IMR-90 (cell line): ENCODE measurements at regions not wholly inside any gene's neighbourhood (a gene's known extent, or its start where the extent isn't known, plus 50 kb on each side); places are given as distances from the start of the nearest gene placed in this dataset.

Source experiments
- ATAC-seq: fragments of 200-7000 bp; cut with Tn5 transposase; 2 replicates; pipeline ENCODE4 v1.9.1; 2020; ENCODE audit warnings: low read depth, mild to moderate bottlenecking, moderate library complexity
- BruUV-seq: library from RNA; stranded (reverse); fragments of 400-500 nt; replicated peaks from 2 replicates; lab custom pipeline; 2021; lab: Mats Ljungman, UMichigan
- CTCF ChIA-PET: fragments of 300-600 bp; formaldehyde crosslinking; extraction: SDS; loops from one replicate; lab custom pipeline; 2021; ENCODE audit warnings: antibody characterized with exemption; lab: Yijun Ruan, JAX
- POLR2A ChIA-PET: fragments of 300-600 bp; sonication (Branson Sonifier 250); formaldehyde crosslinking; loops from one replicate; lab custom pipeline; 2022; ENCODE audit warnings: antibody characterized with exemption; ENCODE audit not compliant: unreplicated experiment; lab: Charles Lee
- DNase-seq: peaks from one replicate; pipeline ENCODE4 v3.0.0; 2013
- H2AFZ ChIP-seq: replicated peaks from 2 replicates; pipeline ENCODE3; 2013; ENCODE audit warnings: low read length, mild to moderate bottlenecking; ENCODE audit not compliant: poor library complexity
- H2AK5ac ChIP-seq: 2 replicates; pipeline ENCODE4 v1.6.1; 2013; ENCODE audit warnings: low read depth, low read length, inconsistent platforms
- H2AK9ac ChIP-seq: replicated peaks from 2 replicates; pipeline ENCODE3; 2013; ENCODE audit warnings: mild to moderate bottlenecking, low read depth, low read length, moderate library complexity; ENCODE audit not compliant: poor library complexity
- H2BK120ac ChIP-seq: 2 replicates; pipeline ENCODE4 v1.6.1; 2013; ENCODE audit warnings: low read depth, low read length, inconsistent platforms
- H2BK15ac ChIP-seq: 3 replicates; pipeline ENCODE4 v1.6.1; 2013; ENCODE audit warnings: low read depth, low read length, inconsistent platforms
- H2BK20ac ChIP-seq: 2 replicates; pipeline ENCODE4 v1.6.1; 2013; ENCODE audit warnings: low read depth, mild to moderate bottlenecking, inconsistent platforms, low read length, moderate library complexity
- H2BK5ac ChIP-seq: 2 replicates; pipeline ENCODE4 v1.6.1; 2013; ENCODE audit warnings: mild to moderate bottlenecking, low read depth, low read length, inconsistent platforms; ENCODE audit not compliant: poor library complexity, severe bottlenecking
- H3K14ac ChIP-seq: replicated peaks from 2 replicates; pipeline ENCODE4 v1.6.1; 2013; ENCODE audit warnings: low read depth, low read length, inconsistent platforms
- H3K18ac ChIP-seq: 2 replicates; pipeline ENCODE4 v1.6.1; 2013; ENCODE audit warnings: low read depth, low read length, control low read depth
- H3K23ac ChIP-seq: 2 replicates; pipeline ENCODE4 v1.6.1; 2013; ENCODE audit warnings: low read depth, low read length, inconsistent platforms
- H3K27ac ChIP-seq: 2 replicates; pipeline ENCODE4 v1.5.1; 2013; ENCODE audit warnings: mild to moderate bottlenecking, control low read depth, low read length; ENCODE audit not compliant: insufficient read depth
- H3K27me3 ChIP-seq: 2 replicates; pipeline ENCODE4 v1.6.1; 2013; ENCODE audit warnings: low read length; ENCODE audit not compliant: control insufficient read depth, insufficient read depth
- H3K36me3 ChIP-seq: 2 replicates; pipeline ENCODE4 v1.6.1; 2013; ENCODE audit warnings: low read length, mixed read lengths; ENCODE audit not compliant: control insufficient read depth, insufficient read depth
- H3K4ac ChIP-seq: 2 replicates; pipeline ENCODE4 v1.6.1; 2013; ENCODE audit warnings: low read depth, low read length, inconsistent platforms
- H3K4me1 ChIP-seq: 2 replicates; pipeline ENCODE4 v1.6.1; 2013; ENCODE audit warnings: low read length, mixed read lengths; ENCODE audit not compliant: control insufficient read depth, insufficient read depth
- H3K4me2 ChIP-seq: 2 replicates; pipeline ENCODE4 v1.6.1; 2013; ENCODE audit warnings: low read depth, mild to moderate bottlenecking, control low read depth, low read length, moderate library complexity
- H3K4me3 ChIP-seq: 2 replicates; pipeline ENCODE4 v1.5.1; 2013; ENCODE audit warnings: low read depth, mild to moderate bottlenecking, control low read depth, low read length, moderate library complexity; ENCODE audit not compliant: insufficient read depth
- H3K56ac ChIP-seq: 2 replicates; pipeline ENCODE4 v1.6.1; 2013; ENCODE audit warnings: low read length, inconsistent platforms; ENCODE audit not compliant: insufficient read depth; ENCODE audit errors: extremely low read depth
- H3K79me1 ChIP-seq, 2 experiments: 2 replicates each; pipeline ENCODE4 v1.6.1; 2013; ENCODE audit warnings: low read length in 2 of 2, inconsistent platforms in 1 of 2, low read depth in 1 of 2
- H3K9ac ChIP-seq: 2 replicates; pipeline ENCODE4 v1.6.1; 2013; ENCODE audit warnings: low read depth, low read length, control low read depth
- H3K9me1 ChIP-seq: 2 replicates; pipeline ENCODE4 v1.6.1; 2013; ENCODE audit warnings: low read length, inconsistent platforms; ENCODE audit not compliant: insufficient read depth
- H3K9me3 ChIP-seq: 2 replicates; pipeline ENCODE4 v1.6.1; 2013; ENCODE audit warnings: low read length; ENCODE audit not compliant: control insufficient read depth, insufficient read depth
- H4K20me1 ChIP-seq: 2 replicates; pipeline ENCODE4 v1.6.1; 2013; ENCODE audit warnings: low read length, inconsistent platforms; ENCODE audit not compliant: insufficient read depth
- H4K5ac ChIP-seq: 2 replicates; pipeline ENCODE4 v1.6.1; 2013; ENCODE audit warnings: mild to moderate bottlenecking, low read depth, low read length, control low read depth
- H4K8ac ChIP-seq, 2 experiments: 2 replicates each; pipeline ENCODE4 v1.6.1; 2013; ENCODE audit warnings: low read depth in 2 of 2, low read length in 2 of 2, control low read depth in 1 of 2, inconsistent platforms in 1 of 2
- H4K91ac ChIP-seq: 2 replicates; pipeline ENCODE4 v1.6.1; 2013; ENCODE audit warnings: low read depth, low read length, inconsistent platforms; ENCODE audit not compliant: insufficient read depth
- CHD1 ChIP-seq: IDR thresholded peaks from 2 replicates; pipeline ENCODE4 v1.6.1; 2012; ENCODE audit warnings: low read depth, low read length, improper control_type of control experiment
- WGBS, 2 experiments: methylation state at CpG; one replicate each; pipeline versions ENCODE4 v1.1.5 to v1.1.7; 2013; ENCODE audit warnings: missing lambda C conversion rate in 2 of 2; ENCODE audit not compliant: insufficient read length in 1 of 2; ENCODE audit errors: extremely low coverage in 2 of 2; 5-methylcytosine and 5-hydroxymethylcytosine counted together
- dilution Hi-C: fragments of 300-500 bp; cut with HindIII; formaldehyde crosslinking; loops from one replicate; pipeline ENCODE4 v1.14.3; 2018; ENCODE audit warnings: low sequenced_read_pairs; ENCODE audit not compliant: unreplicated experiment
- in situ Hi-C: fragments of 300-500 bp; cut with MboI; formaldehyde crosslinking; loops from 3 replicates; pipeline ENCODE4 v1.14.3; 2019; ENCODE audit warnings: low sequenced_read_pairs, inconsistent platforms, mixed read lengths
- intact Hi-C: fragments of 100-400 bp; cut with micrococcal nuclease; formaldehyde crosslinking; loops from 2 replicates; pipeline ENCODE4 v1.10.0; 2022

DNA sequence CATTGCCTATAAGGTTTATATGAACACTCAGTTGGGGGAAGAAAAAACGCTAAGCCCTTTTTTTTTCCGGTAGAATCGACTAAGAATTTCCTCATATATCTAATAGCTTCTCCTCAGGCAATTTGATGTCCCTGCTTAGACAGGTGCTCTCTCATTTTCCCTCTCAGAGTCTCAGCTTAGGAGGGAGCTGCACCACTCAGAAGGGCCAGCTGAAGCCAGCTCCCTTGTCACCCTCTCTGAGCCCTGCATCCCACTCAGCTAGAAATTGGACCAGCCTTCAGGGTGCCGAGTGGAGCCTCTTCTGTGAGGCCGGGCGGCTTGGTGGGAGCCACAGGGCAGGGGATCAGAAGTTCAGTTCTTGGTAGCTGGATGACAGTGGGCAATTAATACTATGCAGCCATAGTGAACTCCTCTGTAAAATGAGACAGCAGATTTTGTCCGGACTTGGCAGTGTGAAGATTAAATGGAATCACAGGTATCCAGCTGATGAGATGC lies 368.5 kb downstream of the MAFB start:
- Histone ChIP-seq H4K20me1 (no peaks in the 10 kb centered on the region), H2AFZ (no peak overlapping the region), H2AK9ac (no peak overlapping the region), H2AK5ac (no peak overlapping the region), H2BK5ac (no peak overlapping the region), H2BK15ac (no peak overlapping the region), H3K9me1 (no peaks in the 10 kb centered on the region), H3K9ac (no peak overlapping the region), H3K27me3 (no peaks in the 10 kb centered on the region), H3K9me3 (no peaks in the 10 kb centered on the region), H3K4me1 (no peaks in the 10 kb centered on the region), H3K36me3 (no peaks in the 10 kb centered on the region), H2BK120ac (no peak overlapping the region), H4K91ac (no peak overlapping the region), H3K18ac (no peak overlapping the region), H4K5ac (no peak overlapping the region), H3K79me1 (no peaks in the 10 kb centered on the region), H4K8ac (no peak overlapping the region), H3K56ac (no peak overlapping the region), H2BK20ac (no peak overlapping the region), H3K4ac (no peak overlapping the region), H3K23ac (no peak overlapping the region), H3K27ac (no peak overlapping the region), H3K4me3 (no peak overlapping the region), H3K4me2 (no peak overlapping the region), H3K14ac (no peak overlapping the region)
- TF ChIP-seq CHD1: no peak
- ChIA-PET CTCF (no interaction called here), POLR2A (no interaction called here)
- dilution Hi-C loops (no loop called here), intact Hi-C loops (no loop called here), in situ Hi-C loops (no loop called here)
- DNase-seq: no peak
- WGBS, 2 experiments: no CpG with 5 or more reads among the region's 7 CpGs
- no peak for ATAC-seq
- BruUV-seq: no TSS peak
